Thyroid gland (tissue), 4 donors: ENCODE measurements at regions not wholly inside any gene's neighbourhood (a gene's known extent, or its start where the extent isn't known, plus 50 kb on each side); places are given as distances from the start of the nearest gene placed in this dataset.

ENCODE experiments used
- POLR2A ChIP-seq, 2 donors: fragments of 450-650 bp; IDR thresholded peaks; one replicate each; pipeline ENCODE4 v1.6.1; 2017; ENCODE audit warnings: antibody characterized with exemption in 2 of 2, mild to moderate bottlenecking in 2 of 2, moderate library complexity in 1 of 2
- TF ChIP-seq, protein P1 (sequence below), 6 experiments: fragments of 200-600 bp in 3 of 6; fragments of 450-650 bp in 3 of 6; sonication (generic) in 3 of 6; IDR thresholded peaks; one replicate each; pipeline ENCODE4 v1.5.1; 2016 to 2019; ENCODE audit warnings: antibody characterized with exemption in 6 of 6, mild to moderate bottlenecking in 2 of 6, inconsistent platforms in 1 of 6, moderate library complexity in 1 of 6

DNA sequence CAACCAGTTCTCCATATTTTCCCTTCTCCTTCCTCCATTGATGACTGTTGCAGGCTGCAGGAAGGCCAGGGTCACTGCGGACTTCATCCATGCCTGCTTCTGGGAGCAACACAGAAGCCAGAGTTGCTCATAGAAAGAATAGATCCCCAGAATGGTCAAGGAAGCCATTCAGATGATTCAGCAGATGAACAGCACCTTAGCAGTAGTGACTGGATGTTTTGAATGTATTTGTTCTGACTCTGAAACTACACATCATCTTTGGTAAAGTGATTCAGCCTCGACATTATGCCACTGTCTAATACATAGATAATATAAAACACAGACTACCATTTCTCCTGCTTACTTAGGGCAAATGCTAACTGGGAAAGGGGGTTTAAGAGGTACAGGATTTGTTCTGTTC is 411.6 kb downstream of the RND3 start:
- TF ChIP-seq, protein P1, sequence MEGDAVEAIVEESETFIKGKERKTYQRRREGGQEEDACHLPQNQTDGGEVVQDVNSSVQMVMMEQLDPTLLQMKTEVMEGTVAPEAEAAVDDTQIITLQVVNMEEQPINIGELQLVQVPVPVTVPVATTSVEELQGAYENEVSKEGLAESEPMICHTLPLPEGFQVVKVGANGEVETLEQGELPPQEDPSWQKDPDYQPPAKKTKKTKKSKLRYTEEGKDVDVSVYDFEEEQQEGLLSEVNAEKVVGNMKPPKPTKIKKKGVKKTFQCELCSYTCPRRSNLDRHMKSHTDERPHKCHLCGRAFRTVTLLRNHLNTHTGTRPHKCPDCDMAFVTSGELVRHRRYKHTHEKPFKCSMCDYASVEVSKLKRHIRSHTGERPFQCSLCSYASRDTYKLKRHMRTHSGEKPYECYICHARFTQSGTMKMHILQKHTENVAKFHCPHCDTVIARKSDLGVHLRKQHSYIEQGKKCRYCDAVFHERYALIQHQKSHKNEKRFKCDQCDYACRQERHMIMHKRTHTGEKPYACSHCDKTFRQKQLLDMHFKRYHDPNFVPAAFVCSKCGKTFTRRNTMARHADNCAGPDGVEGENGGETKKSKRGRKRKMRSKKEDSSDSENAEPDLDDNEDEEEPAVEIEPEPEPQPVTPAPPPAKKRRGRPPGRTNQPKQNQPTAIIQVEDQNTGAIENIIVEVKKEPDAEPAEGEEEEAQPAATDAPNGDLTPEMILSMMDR (IDR thresholded peaks at IDR 0.05): no peak
- TF ChIP-seq POLR2A (IDR thresholded peaks at IDR 0.05): no peak
